HG03432 (cell line): ENCODE measurements at regions not wholly inside any gene's neighbourhood (a gene's known extent, or its start where the extent isn't known, plus 50 kb on each side); places are given as distances from the start of the nearest gene placed in this dataset.

Experiments
- ATAC-seq: cut with Tn5 transposase; IDR thresholded peaks from one replicate; pipeline ENCODE4 v1.9.1; 2021; ENCODE audit warnings: mild to moderate bottlenecking, moderate library complexity; ENCODE audit not compliant: unreplicated experiment

DNA sequence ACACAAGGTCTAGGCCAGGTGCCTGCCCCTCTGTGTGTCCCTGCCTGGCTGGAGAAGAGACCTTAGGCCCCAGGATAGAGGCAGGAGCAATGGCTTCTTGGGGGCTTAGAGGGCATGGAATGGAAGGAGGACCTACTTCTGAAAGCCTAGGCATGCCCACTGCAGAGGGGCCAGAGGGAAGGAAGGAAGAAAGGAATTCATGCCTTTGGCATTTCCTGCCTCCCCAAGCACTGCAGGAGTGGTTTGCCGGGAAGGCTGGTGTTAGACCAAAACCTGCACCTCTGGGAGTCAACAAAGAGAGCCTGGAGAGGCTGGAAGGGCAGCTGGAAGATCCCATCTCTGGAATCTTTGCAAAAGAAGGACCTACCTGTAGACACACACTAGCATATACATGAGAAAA, 50.7 kb upstream of the KCNE2 start:
- no peak for ATAC-seq
